AG09309 (cell line): ENCODE measurements at regions not wholly inside any gene's neighbourhood (a gene's known extent, or its start where the extent isn't known, plus 50 kb on each side); places are given as distances from the start of the nearest gene placed in this dataset.
"Not testable (repeated sequence)": the region's sequence is repeated elsewhere in the genome, so short reads cannot be mapped to it uniquely, and the experiment has no call there.

Experiments used
- DNase-seq: peaks from one replicate; pipeline ENCODE4 v3.0.0-alpha.2; 2010; ENCODE audit warnings: low read depth
- H3K4me3 ChIP-seq: 2 replicates; pipeline ENCODE4 v1.5.1; 2011; ENCODE audit warnings: mild to moderate bottlenecking, low read depth, low read length, moderate library complexity; ENCODE audit not compliant: control insufficient read depth
- TF ChIP-seq, protein P1 (sequence below): IDR thresholded peaks from 2 replicates; pipeline ENCODE4 v1.5.1; 2011; ENCODE audit warnings: mild to moderate bottlenecking, low read depth, low read length, inconsistent platforms; ENCODE audit not compliant: insufficient read depth, control insufficient read depth; ENCODE audit errors: missing control alignments

DNA sequence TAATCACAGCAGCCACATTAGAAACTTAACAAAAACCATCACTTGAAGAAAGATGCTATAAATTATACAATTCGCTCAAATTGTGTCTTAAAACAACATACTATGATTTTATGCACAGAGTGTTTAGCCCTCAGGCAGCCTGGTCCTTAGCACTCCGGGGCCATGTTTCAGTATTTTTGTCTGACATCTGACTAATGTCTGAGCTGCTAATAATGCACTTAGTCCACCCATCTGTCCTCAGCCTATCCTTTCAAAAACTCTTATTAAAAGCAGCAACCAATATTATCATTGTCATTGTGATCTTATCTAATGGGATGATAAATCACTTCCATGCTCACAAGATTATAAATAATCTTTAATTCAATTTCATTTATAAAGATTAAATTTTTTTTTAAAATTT lies 602.7 kb upstream of the FOXG1 start:
- no peak for DNase-seq
- TF ChIP-seq, protein P1, sequence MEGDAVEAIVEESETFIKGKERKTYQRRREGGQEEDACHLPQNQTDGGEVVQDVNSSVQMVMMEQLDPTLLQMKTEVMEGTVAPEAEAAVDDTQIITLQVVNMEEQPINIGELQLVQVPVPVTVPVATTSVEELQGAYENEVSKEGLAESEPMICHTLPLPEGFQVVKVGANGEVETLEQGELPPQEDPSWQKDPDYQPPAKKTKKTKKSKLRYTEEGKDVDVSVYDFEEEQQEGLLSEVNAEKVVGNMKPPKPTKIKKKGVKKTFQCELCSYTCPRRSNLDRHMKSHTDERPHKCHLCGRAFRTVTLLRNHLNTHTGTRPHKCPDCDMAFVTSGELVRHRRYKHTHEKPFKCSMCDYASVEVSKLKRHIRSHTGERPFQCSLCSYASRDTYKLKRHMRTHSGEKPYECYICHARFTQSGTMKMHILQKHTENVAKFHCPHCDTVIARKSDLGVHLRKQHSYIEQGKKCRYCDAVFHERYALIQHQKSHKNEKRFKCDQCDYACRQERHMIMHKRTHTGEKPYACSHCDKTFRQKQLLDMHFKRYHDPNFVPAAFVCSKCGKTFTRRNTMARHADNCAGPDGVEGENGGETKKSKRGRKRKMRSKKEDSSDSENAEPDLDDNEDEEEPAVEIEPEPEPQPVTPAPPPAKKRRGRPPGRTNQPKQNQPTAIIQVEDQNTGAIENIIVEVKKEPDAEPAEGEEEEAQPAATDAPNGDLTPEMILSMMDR, result no peak
- H3K4me3 ChIP-seq, result no peak overlapping the region

DNA sequence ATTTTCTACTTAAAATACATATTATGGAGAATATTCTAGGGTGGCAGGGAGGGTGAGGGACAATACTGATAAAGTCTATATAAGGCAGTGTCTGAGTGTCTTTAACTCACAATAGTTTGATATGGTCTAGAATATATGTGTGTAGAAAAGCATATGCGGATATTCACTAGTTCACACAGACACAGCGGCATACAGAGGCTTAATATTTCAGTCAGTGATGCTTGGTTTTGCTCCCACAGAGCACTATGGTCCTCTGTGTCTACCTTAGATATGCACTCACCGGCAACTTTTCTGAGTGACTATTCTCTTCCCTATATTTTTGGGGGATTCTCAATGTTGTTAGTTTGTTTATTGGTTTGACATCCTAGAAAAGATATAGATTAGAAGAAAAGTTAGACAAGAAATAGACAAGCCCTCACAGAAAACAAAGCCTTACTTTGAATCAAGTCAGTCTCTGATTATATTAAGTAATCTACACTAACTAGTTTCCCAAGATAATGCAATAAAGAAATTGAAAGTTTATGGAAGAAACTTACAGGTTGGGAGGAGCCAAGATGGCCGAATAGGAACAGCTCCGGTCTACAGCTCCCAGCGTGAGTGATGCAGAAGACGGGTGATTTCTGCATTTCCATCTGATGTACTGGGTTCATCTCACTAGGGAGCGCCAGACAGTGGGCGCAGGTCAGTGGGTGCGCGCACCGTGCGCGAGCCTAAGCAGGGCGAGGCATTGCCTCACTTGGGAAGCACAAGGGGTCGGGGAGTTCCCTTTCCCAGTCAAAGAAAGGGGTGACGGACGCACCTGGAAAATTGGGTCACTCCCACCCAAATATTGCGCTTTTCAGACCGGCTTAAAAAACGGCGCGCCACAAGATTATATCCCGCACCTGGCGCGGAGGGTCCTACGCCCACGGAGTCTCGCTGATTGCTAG lies 578.4 kb upstream of the FOXG1 start:
- DNase-seq, H3K4me3 ChIP-seq: not testable (repeated sequence)

DNA sequence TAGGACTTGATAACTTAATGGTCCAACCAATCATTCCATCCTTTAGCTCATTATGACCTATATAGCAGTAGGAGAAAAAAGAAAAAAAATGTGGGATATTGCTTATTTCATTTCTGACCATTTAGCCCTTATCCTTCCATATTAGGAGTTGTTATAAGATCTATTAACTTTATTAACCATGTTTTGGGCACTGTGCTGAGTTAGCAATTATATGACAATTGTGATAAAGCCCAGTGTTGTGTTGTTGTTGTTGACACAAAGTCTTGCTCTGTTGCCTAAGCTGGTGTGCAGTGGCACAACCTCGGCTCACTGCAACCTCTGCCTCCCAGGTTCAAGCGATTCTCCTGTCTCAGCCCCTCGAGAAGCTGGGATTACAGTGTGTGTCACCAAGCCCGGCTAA lies 569.7 kb upstream of the FOXG1 start:
- H3K4me3 ChIP-seq, result no peak overlapping the region
- TF ChIP-seq, protein P1, result no peak
- no peak for DNase-seq

DNA sequence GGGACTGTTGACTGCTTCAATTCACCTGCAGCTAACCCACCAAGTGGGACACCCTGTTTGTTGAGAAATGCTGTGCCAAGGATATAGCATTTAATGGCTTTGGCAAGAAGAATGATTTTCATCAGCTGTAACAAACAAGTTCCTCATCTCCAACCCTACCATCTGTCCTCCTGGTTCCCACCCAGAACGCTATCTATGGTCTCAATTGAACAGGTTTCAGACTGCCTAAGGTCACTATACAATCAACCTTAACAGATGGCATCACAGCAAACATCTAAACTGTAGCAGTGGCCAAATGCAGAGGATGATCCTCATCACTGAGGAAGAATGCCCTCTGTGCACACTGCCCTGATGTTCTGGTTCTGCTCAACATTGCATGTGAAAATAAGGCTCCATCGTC lies 546.2 kb upstream of the FOXG1 start:
- no peak for DNase-seq
- TF ChIP-seq, protein P1, result no peak
- no peak overlapping the region for H3K4me3 ChIP-seq

DNA sequence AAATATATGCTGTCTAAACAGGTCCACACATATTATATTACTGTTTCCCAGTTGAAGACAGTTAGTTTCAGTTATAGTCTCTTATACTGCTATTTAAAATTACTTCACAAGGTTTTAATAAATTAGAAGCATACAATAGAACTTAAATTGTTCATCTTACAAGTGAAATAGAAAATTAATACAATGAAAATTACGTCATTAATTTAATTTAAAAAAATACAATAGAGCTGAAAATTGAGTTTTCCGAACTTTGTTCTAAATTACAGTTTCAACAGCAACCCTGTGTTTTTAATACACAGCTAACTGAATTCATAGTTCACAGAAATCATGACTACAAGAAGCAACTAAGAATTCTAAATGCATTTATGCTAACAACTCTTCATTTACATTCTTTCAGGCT lies 525.7 kb upstream of the FOXG1 start:
- TF ChIP-seq, protein P1, result no peak
- no peak for DNase-seq
- no peak overlapping the region for H3K4me3 ChIP-seq

DNA sequence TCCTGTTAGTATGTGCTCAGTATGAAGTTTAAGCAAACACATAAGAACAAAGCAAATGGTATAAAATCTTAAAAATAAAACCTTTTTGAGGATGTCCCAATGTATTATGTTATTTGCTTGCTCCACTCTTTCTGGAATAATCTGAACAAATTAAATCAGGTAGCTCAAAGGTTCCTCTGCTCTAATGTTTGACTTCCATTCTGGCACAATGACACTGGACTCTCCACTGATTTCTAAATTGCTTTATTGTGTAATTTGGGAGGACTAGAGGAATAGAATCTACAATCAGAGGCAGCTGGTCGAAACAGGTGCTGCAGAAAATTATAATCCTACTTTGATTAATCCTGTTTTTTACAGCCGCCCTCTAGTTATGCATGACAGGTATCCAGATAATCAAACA lies 523.7 kb upstream of the FOXG1 start:
- TF ChIP-seq, protein P1, result no peak
- DNase-seq, result no peak
- H3K4me3 ChIP-seq, result no peak overlapping the region

DNA sequence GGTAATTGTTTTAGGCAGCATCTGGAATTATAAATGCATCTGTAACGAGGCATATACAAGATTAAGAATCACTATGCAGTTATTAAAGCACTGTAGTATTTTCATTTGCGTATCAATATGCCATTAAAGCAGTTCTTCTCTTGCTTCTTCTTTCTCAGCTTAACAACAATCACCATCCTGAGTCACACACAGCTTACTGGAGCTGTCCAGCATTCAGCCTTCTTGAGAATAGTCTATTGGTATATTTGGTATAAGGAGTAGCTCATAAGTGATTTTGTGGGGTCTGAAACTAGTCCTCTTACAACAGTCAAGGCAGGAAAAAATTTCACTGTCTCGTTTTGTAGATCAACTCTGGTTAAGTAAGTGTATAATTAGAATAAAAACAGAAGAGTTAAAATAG lies 523.0 kb upstream of the FOXG1 start:
- H3K4me3 ChIP-seq, result no peak overlapping the region
- TF ChIP-seq, protein P1, result no peak
- no peak for DNase-seq
